KMS-11 (cell line): ENCODE measurements at regions not wholly inside any gene's neighbourhood (a gene's known extent, or its start where the extent isn't known, plus 50 kb on each side); places are given as distances from the start of the nearest gene placed in this dataset.

ENCODE experiments used
- H2AFZ ChIP-seq: fragments of 200-600 bp; sonication (generic); 2 replicates; pipeline ENCODE4 v1.6.1; 2016; ENCODE audit warnings: antibody characterized with exemption, mixed run types, low read depth
- H3K27ac ChIP-seq: fragments of 200-600 bp; sonication (generic); 2 replicates; pipeline ENCODE4 v1.6.1; 2016; ENCODE audit warnings: mild to moderate bottlenecking, mixed run types
- H3K27me3 ChIP-seq: fragments of 200-600 bp; sonication (generic); 2 replicates; pipeline ENCODE4 v1.6.1; 2017; ENCODE audit warnings: mild to moderate bottlenecking, low read depth, mixed run types, moderate library complexity; ENCODE audit not compliant: insufficient read depth
- H3K36me3 ChIP-seq: fragments of 200-600 bp; sonication (generic); 2 replicates; pipeline ENCODE4 v1.6.1; 2017; ENCODE audit warnings: mild to moderate bottlenecking, mixed run types; ENCODE audit not compliant: insufficient read depth
- H3K4me1 ChIP-seq: fragments of 200-600 bp; sonication (generic); 2 replicates; pipeline ENCODE4 v1.6.1; 2016; ENCODE audit warnings: mild to moderate bottlenecking, low read depth, mixed run types; ENCODE audit not compliant: poor library complexity, severe bottlenecking
- H3K4me2 ChIP-seq: fragments of 200-600 bp; sonication (generic); 2 replicates; pipeline ENCODE4 v1.7.0; 2016; ENCODE audit warnings: mild to moderate bottlenecking, mixed run types
- H3K4me3 ChIP-seq: fragments of 200-600 bp; sonication (generic); IDR thresholded peaks from 2 replicates; pipeline ENCODE4 v1.6.1; 2017; ENCODE audit warnings: low read depth, low read length, mixed read lengths; ENCODE audit not compliant: insufficient read depth
- H3K79me2 ChIP-seq: fragments of 200-600 bp; sonication (generic); 2 replicates; pipeline ENCODE4 v1.6.1; 2016; ENCODE audit warnings: low read depth, mixed run types; ENCODE audit not compliant: insufficient read depth
- H3K9ac ChIP-seq: fragments of 200-600 bp; sonication (generic); 2 replicates; pipeline ENCODE4 v1.6.1; 2016; ENCODE audit warnings: mild to moderate bottlenecking, mixed run types
- H4K20me1 ChIP-seq: fragments of 200-600 bp; sonication (generic); 2 replicates; pipeline ENCODE4 v1.6.1; 2016; ENCODE audit warnings: mild to moderate bottlenecking, mixed run types; ENCODE audit not compliant: insufficient read depth
- CTCF ChIP-seq: fragments of 200-600 bp; sonication (generic); conservative IDR thresholded peaks from 2 replicates; pipeline ENCODE4 v1.6.1; 2017; ENCODE audit warnings: low read depth, mild to moderate bottlenecking, antibody characterized with exemption, low read length, moderate library complexity, mixed read lengths

- no peaks in the 10 kb centered on the region for H3K4me1 ChIP-seq
- H3K4me2 ChIP-seq = no peak overlapping the region
- no peaks in the 10 kb centered on the region for H3K27me3 ChIP-seq
- TF ChIP-seq CTCF = no peak
- H3K27ac ChIP-seq = no peak overlapping the region
- H3K36me3 ChIP-seq = no peaks in the 10 kb centered on the region
- no peak overlapping the region for H3K9ac ChIP-seq
- no peaks in the 10 kb centered on the region for H3K79me2 ChIP-seq
- no peak overlapping the region for H2AFZ ChIP-seq
- H3K4me3 ChIP-seq = no peak overlapping the region
- H4K20me1 ChIP-seq = no peaks in the 10 kb centered on the region
Observed at GRCh38 chr5:136656811-136657210, 291.5 kb upstream of the TRPC7 start.

- Histone ChIP-seq H3K79me2 (no peaks in the 10 kb centered on the region), H3K9ac (no peak overlapping the region), H3K4me3 (no peak overlapping the region), H3K27ac (no peak overlapping the region), H3K4me1 (no peaks in the 10 kb centered on the region), H3K36me3 (no peaks in the 10 kb centered on the region), H3K4me2 (no peak overlapping the region), H4K20me1 (no peaks in the 10 kb centered on the region), H2AFZ (no peak overlapping the region), H3K27me3 (no peaks in the 10 kb centered on the region)
- TF ChIP-seq CTCF = no peak
Observed at GRCh38 chr5:136655468-136655867, 290.1 kb upstream of the TRPC7 start.

GRCh38 chr5:136646915-136647314, 281.6 kb upstream of the TRPC7 start:
- no peaks in the 10 kb centered on the region for H3K27me3 ChIP-seq
- H3K4me2 ChIP-seq = no peak overlapping the region
- H3K4me3 ChIP-seq = no peak overlapping the region
- no peaks in the 10 kb centered on the region for H3K36me3 ChIP-seq
- no peak overlapping the region for H2AFZ ChIP-seq
- no peaks in the 10 kb centered on the region for H3K79me2 ChIP-seq
- H3K27ac ChIP-seq = no peak overlapping the region
- H4K20me1 ChIP-seq = no peaks in the 10 kb centered on the region
- H3K4me1 ChIP-seq = no peaks in the 10 kb centered on the region
- H3K9ac ChIP-seq = no peak overlapping the region
- TF ChIP-seq CTCF = no peak

- Histone ChIP-seq H3K4me1 (no peaks in the 10 kb centered on the region), H3K9ac (no peak overlapping the region), H3K27ac (no peak overlapping the region), H3K79me2 (no peaks in the 10 kb centered on the region), H3K27me3 (no peaks in the 10 kb centered on the region), H4K20me1 (no peaks in the 10 kb centered on the region), H3K4me2 (no peak overlapping the region), H2AFZ (no peak overlapping the region), H3K4me3 (no peak overlapping the region), H3K36me3 (no peaks in the 10 kb centered on the region)
- TF ChIP-seq CTCF = no peak
Observed at GRCh38 chr5:136642976-136643375, 277.6 kb upstream of the TRPC7 start.

- H3K27ac ChIP-seq = no peak overlapping the region
- no peak overlapping the region for H3K4me3 ChIP-seq
- H3K79me2 ChIP-seq = no peaks in the 10 kb centered on the region
- TF ChIP-seq CTCF = no peak
- no peaks in the 10 kb centered on the region for H3K27me3 ChIP-seq
- no peaks in the 10 kb centered on the region for H3K4me1 ChIP-seq
- H3K9ac ChIP-seq = no peak overlapping the region
- H4K20me1 ChIP-seq = no peaks in the 10 kb centered on the region
- no peak overlapping the region for H3K4me2 ChIP-seq
- no peaks in the 10 kb centered on the region for H3K36me3 ChIP-seq
- H2AFZ ChIP-seq = no peak overlapping the region
Observed at GRCh38 chr5:136639616-136640015, 274.3 kb upstream of the TRPC7 start.
